Mesendoderm (in vitro differentiated cells): ENCODE measurements at regions not wholly inside any gene's neighbourhood (a gene's known extent, or its start where the extent isn't known, plus 50 kb on each side); places are given as distances from the start of the nearest gene placed in this dataset.
A peak's percentile ranks its signal among the peaks of the same experiment; 100 is the strongest.
"Not testable (repeated sequence)": the region's sequence is repeated elsewhere in the genome, so short reads cannot be mapped to it uniquely, and the experiment has no call there.

Experiments used
- DNase-seq: peaks from one replicate; pipeline ENCODE4 v3.0.0; 2013
- H2AK5ac ChIP-seq: 2 replicates; pipeline ENCODE4 v1.6.1; 2013; ENCODE audit warnings: low read length, inconsistent platforms
- H2BK120ac ChIP-seq: 2 replicates; pipeline ENCODE4 v1.6.1; 2013; ENCODE audit warnings: low read depth, mild to moderate bottlenecking, low read length, moderate library complexity, mixed read lengths
- H2BK15ac ChIP-seq: replicated peaks from 2 replicates; pipeline ENCODE4 v1.6.1; 2013; ENCODE audit warnings: low read depth, mild to moderate bottlenecking, moderate library complexity
- H2BK5ac ChIP-seq: 2 replicates; pipeline ENCODE4 v1.6.1; 2013; ENCODE audit warnings: low read length, inconsistent platforms
- H3K18ac ChIP-seq: 2 replicates; pipeline ENCODE4 v1.6.1; 2013; ENCODE audit warnings: mild to moderate bottlenecking, low read length, mixed read lengths
- H3K23ac ChIP-seq: one replicate; pipeline ENCODE4 v1.6.1; 2013; ENCODE audit warnings: low read length
- H3K27ac ChIP-seq: 2 replicates; pipeline ENCODE4 v1.5.1; 2013; ENCODE audit warnings: low read depth, mild to moderate bottlenecking, inconsistent platforms, low read length, moderate library complexity
- H3K27me3 ChIP-seq: 2 replicates; pipeline ENCODE4 v1.6.1; 2013; ENCODE audit warnings: low read length, control low read depth, mild to moderate bottlenecking, inconsistent platforms; ENCODE audit not compliant: insufficient read depth, poor library complexity
- H3K36me3 ChIP-seq: 2 replicates; pipeline ENCODE4 v1.6.1; 2013; ENCODE audit warnings: low read length, inconsistent platforms; ENCODE audit not compliant: control insufficient read depth, insufficient read depth
- H3K4ac ChIP-seq: one replicate; pipeline ENCODE4 v1.6.1; 2013; ENCODE audit warnings: low read depth, mild to moderate bottlenecking, low read length, moderate library complexity
- H3K4me1 ChIP-seq: 2 replicates; pipeline ENCODE4 v1.6.1; 2013; ENCODE audit warnings: low read depth, low read length, inconsistent platforms; ENCODE audit not compliant: control insufficient read depth
- H3K4me2 ChIP-seq: 2 replicates; pipeline ENCODE4 v1.6.1; 2013; ENCODE audit warnings: low read length
- H3K4me3 ChIP-seq: 2 replicates; pipeline ENCODE4 v1.5.1; 2013; ENCODE audit warnings: mild to moderate bottlenecking, low read length
- H3K56ac ChIP-seq: one replicate; pipeline ENCODE4 v1.6.1; 2013; ENCODE audit warnings: low read length
- H3K79me1 ChIP-seq: 2 replicates; pipeline ENCODE4 v1.6.1; 2013; ENCODE audit warnings: low read length, inconsistent platforms
- H3K79me2 ChIP-seq: 2 replicates; pipeline ENCODE4 v1.6.1; 2013; ENCODE audit warnings: mild to moderate bottlenecking, low read length; ENCODE audit not compliant: control insufficient read depth, insufficient read depth
- H3K9ac ChIP-seq: 2 replicates; pipeline ENCODE4 v1.6.1; 2013; ENCODE audit warnings: low read length, inconsistent platforms
- H4K5ac ChIP-seq: one replicate; pipeline ENCODE4 v1.6.1; 2013; ENCODE audit warnings: low read length
- H4K8ac ChIP-seq: one replicate; pipeline ENCODE4 v1.6.1; 2013; ENCODE audit warnings: low read depth, mild to moderate bottlenecking, control low read depth, low read length, moderate library complexity
- WGBS: extraction: QIAGEN DNeasy Blood & Tissue Kit; methylation state at CpG from one replicate; pipeline ENCODE4 v1.1.7; 2013; ENCODE audit warnings: low lambda C conversion rate, missing lambda C conversion rate; ENCODE audit not compliant: insufficient coverage; ENCODE audit errors: extremely low coverage; 5-methylcytosine and 5-hydroxymethylcytosine counted together

- not testable (repeated sequence) for H2BK15ac ChIP-seq, H3K18ac ChIP-seq, H3K4ac ChIP-seq, H3K36me3 ChIP-seq, H3K56ac ChIP-seq, H3K4me2 ChIP-seq, H3K27ac ChIP-seq, H2AK5ac ChIP-seq, H3K4me3 ChIP-seq, H3K4me1 ChIP-seq, H3K79me2 ChIP-seq, H2BK5ac ChIP-seq, H3K9ac ChIP-seq, H3K27me3 ChIP-seq, H3K23ac ChIP-seq, H3K79me1 ChIP-seq, H2BK120ac ChIP-seq, H4K5ac ChIP-seq, H4K8ac ChIP-seq
- DNase-seq, result peak; percentile 6
- no CpG with 5 or more reads among the region's 7 CpGs for WGBS
Measured at GRCh38 chr16:29349966-29350365, 56.5 kb downstream of the NPIPB11 start.

DNA sequence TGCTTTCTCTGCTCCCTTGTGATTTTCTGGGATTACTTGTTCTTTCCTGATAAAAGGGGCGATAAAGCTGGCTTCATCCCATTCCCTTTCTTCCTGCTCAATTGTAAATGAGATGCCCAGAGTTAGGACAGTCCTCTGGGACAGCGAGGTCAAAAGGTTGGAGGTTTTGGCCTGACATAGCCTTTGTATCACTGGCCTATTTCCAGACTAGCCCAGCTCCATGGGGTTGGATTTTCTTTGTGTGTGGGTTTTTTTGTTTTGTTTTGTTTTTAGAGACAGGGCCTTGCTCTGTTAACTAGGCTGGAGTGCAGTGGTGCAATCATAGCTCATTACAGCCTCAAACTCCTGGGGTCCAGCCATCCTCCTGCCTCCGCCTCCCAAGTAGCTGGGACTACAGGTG, 57.8 kb downstream of the NPIPB11 start:
- not testable (repeated sequence) for H3K56ac ChIP-seq, H3K4me2 ChIP-seq, H3K79me1 ChIP-seq, H3K4ac ChIP-seq, H4K8ac ChIP-seq, H2BK15ac ChIP-seq, H3K9ac ChIP-seq, H3K23ac ChIP-seq, H3K79me2 ChIP-seq, H2BK5ac ChIP-seq, H3K27me3 ChIP-seq, H2AK5ac ChIP-seq, DNase-seq, H3K36me3 ChIP-seq, H4K5ac ChIP-seq, H3K18ac ChIP-seq, H3K4me1 ChIP-seq, H3K27ac ChIP-seq, H2BK120ac ChIP-seq, H3K4me3 ChIP-seq
- no CpG with 5 or more reads among the region's 3 CpGs for WGBS

- H4K5ac ChIP-seq, H3K79me2 ChIP-seq, H3K4me1 ChIP-seq, H2BK120ac ChIP-seq, H3K79me1 ChIP-seq, H3K36me3 ChIP-seq, H2AK5ac ChIP-seq, H2BK15ac ChIP-seq, H3K27ac ChIP-seq, DNase-seq, H3K23ac ChIP-seq, H3K27me3 ChIP-seq, H3K56ac ChIP-seq, H3K4ac ChIP-seq, H3K4me2 ChIP-seq, H3K4me3 ChIP-seq, H4K8ac ChIP-seq, H2BK5ac ChIP-seq, H3K18ac ChIP-seq, H3K9ac ChIP-seq: not testable (repeated sequence)
- WGBS, result no CpG with 5 or more reads among the region's 2 CpGs
Measured at GRCh38 chr16:29348123-29348690, 58.3 kb downstream of the NPIPB11 start.

GRCh38 chr16:29346796-29347580, 59.5 kb downstream of the NPIPB11 start:
- not testable (repeated sequence) for H3K27me3 ChIP-seq, H3K4me3 ChIP-seq, H3K9ac ChIP-seq, H3K4me1 ChIP-seq, H3K79me1 ChIP-seq, H3K27ac ChIP-seq, DNase-seq, H2BK120ac ChIP-seq, H4K5ac ChIP-seq, H3K36me3 ChIP-seq, H3K4me2 ChIP-seq, H3K56ac ChIP-seq, H3K4ac ChIP-seq, H2AK5ac ChIP-seq, H3K79me2 ChIP-seq, H3K18ac ChIP-seq, H2BK15ac ChIP-seq, H3K23ac ChIP-seq, H2BK5ac ChIP-seq, H4K8ac ChIP-seq
- WGBS, result no CpG with 5 or more reads among the region's 7 CpGs

- H3K79me1 ChIP-seq, H2BK15ac ChIP-seq, DNase-seq, H3K27me3 ChIP-seq, H3K56ac ChIP-seq, H3K23ac ChIP-seq, H3K79me2 ChIP-seq, H3K18ac ChIP-seq, H3K4ac ChIP-seq, H2BK5ac ChIP-seq, H2BK120ac ChIP-seq, H3K4me3 ChIP-seq, H4K5ac ChIP-seq, H3K4me1 ChIP-seq, H3K27ac ChIP-seq, H3K4me2 ChIP-seq, H2AK5ac ChIP-seq, H3K9ac ChIP-seq, H4K8ac ChIP-seq, H3K36me3 ChIP-seq: not testable (repeated sequence)
- WGBS, result no CpG with 5 or more reads among the region's 2 CpGs
Measured at GRCh38 chr16:29346203-29346602, 60.3 kb downstream of the NPIPB11 start.

GRCh38 chr16:29342937-29343336, 63.6 kb downstream of the NPIPB11 start:
- not testable (repeated sequence) for H3K79me1 ChIP-seq

More at GRCh38 chr16:29342937-29343336, 63.6 kb downstream of the NPIPB11 start:
- H2BK5ac ChIP-seq, H2AK5ac ChIP-seq, H3K23ac ChIP-seq, H3K36me3 ChIP-seq, H3K9ac ChIP-seq, H4K8ac ChIP-seq, H3K18ac ChIP-seq, H2BK120ac ChIP-seq, H3K27ac ChIP-seq, H3K4ac ChIP-seq, H2BK15ac ChIP-seq, H3K4me3 ChIP-seq, DNase-seq, H4K5ac ChIP-seq, H3K4me2 ChIP-seq, H3K27me3 ChIP-seq, H3K56ac ChIP-seq, H3K4me1 ChIP-seq, H3K79me2 ChIP-seq: not testable (repeated sequence)
- WGBS, result no CpG with 5 or more reads among the region's 4 CpGs
